GM12878 (cell line): ENCODE measurements at regions not wholly inside any gene's neighbourhood (a gene's known extent, or its start where the extent isn't known, plus 50 kb on each side); places are given as distances from the start of the nearest gene placed in this dataset.

ENCODE experiments used
- ATAC-seq: fragments of 200-7000 bp; cut with Tn5 transposase; 3 replicates; pipeline ENCODE4 v1.9.1; 2020; ENCODE audit warnings: mild to moderate bottlenecking, moderate library complexity
- BruUV-seq: library from RNA; stranded (reverse); fragments of 400-500 nt; replicated peaks from 2 replicates; lab custom pipeline; 2021; lab: Mats Ljungman, UMichigan
- CTCF ChIA-PET: fragments of 300-600 bp; sonication (Branson Sonifier 250); formaldehyde crosslinking; extraction: SDS; loops from one replicate; lab custom pipeline; 2021; ENCODE audit warnings: inconsistent platforms; lab: Yijun Ruan, JAX
- POLR2A ChIA-PET: fragments of 350-600 bp; formaldehyde crosslinking; extraction: SDS; loops from one replicate; lab custom pipeline; 2021; ENCODE audit warnings: inconsistent platforms; lab: Charles Lee
- RAD21 ChIA-PET: fragments of 300-600 bp; sonication (Branson Sonifier 250); formaldehyde crosslinking; loops from one replicate; lab custom pipeline; 2023; ENCODE audit warnings: antibody characterized with exemption; ENCODE audit not compliant: unreplicated experiment; lab: Charles Lee
- SMC1A ChIA-PET: fragments of 300-600 bp; sonication (Branson Sonifier 250); formaldehyde crosslinking; loops from one replicate; lab custom pipeline; 2023; ENCODE audit not compliant: unreplicated experiment, uncharacterized antibody; lab: Charles Lee
- DNase-seq: peaks from one replicate; pipeline ENCODE4 v3.0.0-alpha.2; 2011; ENCODE audit warnings: low read depth, low spot score
- FAIRE-seq: peaks from 3 replicates; lab custom pipeline; 2011; peaks lifted over from hg19 to GRCh38; lab: Jason Lieb, UNC
- H2AFZ ChIP-seq: 2 replicates; pipeline ENCODE4 v1.6.0; 2011; ENCODE audit warnings: low read depth, low read length, control low read depth; ENCODE audit not compliant: control insufficient read depth
- H3K27ac ChIP-seq: 2 replicates; pipeline ENCODE4 v1.5.1; 2011; ENCODE audit warnings: control low read depth; ENCODE audit not compliant: control insufficient read depth, insufficient read depth
- H3K27me3 ChIP-seq, 2 experiments: replicated peaks in 1 of 2; 2 replicates each; pipeline versions ENCODE4 v1.6.0 to v1.6.1; 2011; ENCODE audit warnings: low read length in 1 of 2; ENCODE audit not compliant: control insufficient read depth in 2 of 2, insufficient read depth in 2 of 2
- H3K36me3 ChIP-seq, 2 experiments: 2 replicates each; pipeline ENCODE4 v1.5.1; 2011; ENCODE audit warnings: low read length in 1 of 2; ENCODE audit not compliant: control insufficient read depth in 2 of 2, insufficient read depth in 2 of 2
- H3K4me1 ChIP-seq: 2 replicates; pipeline ENCODE4 v1.6.1; 2011; ENCODE audit warnings: mild to moderate bottlenecking, low read length, moderate library complexity, mixed read lengths; ENCODE audit not compliant: control insufficient read depth, insufficient read depth
- H3K4me2 ChIP-seq: 2 replicates; pipeline ENCODE4 v1.6.0; 2011; ENCODE audit warnings: control low read depth; ENCODE audit not compliant: control insufficient read depth, insufficient read depth
- H3K4me3 ChIP-seq: fragments of 200-600 bp; sonication (generic); 2 replicates; pipeline ENCODE4 v1.5.1; 2016
- H3K79me2 ChIP-seq: 2 replicates; pipeline ENCODE4 v1.6.0; 2011; ENCODE audit warnings: low read length; ENCODE audit not compliant: control insufficient read depth, insufficient read depth
- H3K9ac ChIP-seq: 2 replicates; pipeline ENCODE4 v1.8.0; 2011; ENCODE audit warnings: low read length, control low read depth, mixed read lengths; ENCODE audit not compliant: control insufficient read depth, insufficient read depth
- H3K9me3 ChIP-seq: replicated peaks from 3 replicates; pipeline ENCODE4 v1.5.1; 2011; ENCODE audit warnings: mild to moderate bottlenecking, low read length; ENCODE audit not compliant: control insufficient read depth, insufficient read depth
- H4K20me1 ChIP-seq: 2 replicates; pipeline ENCODE4 v1.6.0; 2011; ENCODE audit not compliant: control insufficient read depth, insufficient read depth
- BHLHE40 ChIP-seq, 2 experiments: fragments of 450-650 bp in 1 of 2; IDR thresholded peaks; 2 replicates each; pipeline ENCODE4 v1.6.1; 2011 to 2017; ENCODE audit warnings: low read depth in 2 of 2, borderline replicate concordance in 1 of 2, improper control_type of control experiment in 1 of 2, low read length in 1 of 2, mild to moderate bottlenecking in 1 of 2
- BMI1 ChIP-seq: fragments of 450-650 bp; IDR thresholded peaks from 2 replicates; pipeline ENCODE4 v1.6.1; 2016; ENCODE audit warnings: mild to moderate bottlenecking, moderate library complexity, borderline replicate concordance
- GABPA ChIP-seq: IDR thresholded peaks from 2 replicates; pipeline ENCODE4 v1.6.1; 2014; ENCODE audit warnings: antibody characterized with exemption, low read depth, mild to moderate bottlenecking, inconsistent platforms
- HCFC1 ChIP-seq: fragments of 150-350 bp; IDR thresholded peaks from 2 replicates; pipeline ENCODE4 v1.6.1; 2014; ENCODE audit warnings: low read length
- HDGF ChIP-seq: fragments of 450-650 bp; IDR thresholded peaks from 2 replicates; pipeline ENCODE4 v1.6.1; 2016; ENCODE audit warnings: antibody characterized with exemption
- IRF4 ChIP-seq: IDR thresholded peaks from 2 replicates; pipeline ENCODE4 v1.6.1; 2011; ENCODE audit warnings: low read depth, low read length
- LARP7 ChIP-seq: fragments of 450-650 bp; IDR thresholded peaks from 2 replicates; pipeline ENCODE4 v1.6.1; 2017; ENCODE audit warnings: mild to moderate bottlenecking
- NFXL1 ChIP-seq: fragments of 450-650 bp; IDR thresholded peaks from 2 replicates; pipeline ENCODE4 v1.6.1; 2017; ENCODE audit warnings: antibody characterized with exemption, mild to moderate bottlenecking, borderline replicate concordance
- RELA ChIP-seq: fragments of 450-650 bp; IDR thresholded peaks from 2 replicates; pipeline ENCODE4 v1.8.0; 2014; ENCODE audit warnings: borderline replicate concordance; ENCODE audit not compliant: partially characterized antibody
- TCF7 ChIP-seq: IDR thresholded peaks from 2 replicates; pipeline ENCODE4 v1.6.1; 2014; ENCODE audit warnings: antibody characterized with exemption, borderline replicate concordance
- WGBS: methylation state at CpG from one replicate; pipeline ENCODE4 v1.1.6; 2016; ENCODE audit warnings: low lambda C conversion rate; ENCODE audit not compliant: insufficient replicate concordance, insufficient coverage; ENCODE audit errors: missing lambda C conversion rate; 5-methylcytosine and 5-hydroxymethylcytosine counted together
- in situ Hi-C: fragments of 300-500 bp; cut with MboI; formaldehyde crosslinking; loops from 9 replicates; pipeline ENCODE4 v1.14.3; 2018; ENCODE audit warnings: mixed read lengths
- intact Hi-C: fragments of 100-400 bp; cut with micrococcal nuclease; formaldehyde crosslinking; loops from one replicate; pipeline ENCODE4 v1.14.2; 2022; ENCODE audit not compliant: unreplicated experiment
- TF ChIP-seq, protein P1 (sequence below): IDR thresholded peaks from 2 replicates; pipeline ENCODE4 v1.6.1; 2011; ENCODE audit warnings: low read depth, low read length, improper control_type of control experiment, borderline replicate concordance
- TF ChIP-seq, protein P2 (sequence below): fragments of 450-650 bp; IDR thresholded peaks from 2 replicates; pipeline ENCODE4 v1.6.1; 2018; ENCODE audit warnings: mild to moderate bottlenecking, low read depth, moderate library complexity; ENCODE audit not compliant: partially characterized antibody
- TF ChIP-seq, protein P3 (sequence below): IDR thresholded peaks from 2 replicates; pipeline ENCODE4 v1.6.1; 2012; ENCODE audit warnings: low read length, inconsistent platforms

DNA sequence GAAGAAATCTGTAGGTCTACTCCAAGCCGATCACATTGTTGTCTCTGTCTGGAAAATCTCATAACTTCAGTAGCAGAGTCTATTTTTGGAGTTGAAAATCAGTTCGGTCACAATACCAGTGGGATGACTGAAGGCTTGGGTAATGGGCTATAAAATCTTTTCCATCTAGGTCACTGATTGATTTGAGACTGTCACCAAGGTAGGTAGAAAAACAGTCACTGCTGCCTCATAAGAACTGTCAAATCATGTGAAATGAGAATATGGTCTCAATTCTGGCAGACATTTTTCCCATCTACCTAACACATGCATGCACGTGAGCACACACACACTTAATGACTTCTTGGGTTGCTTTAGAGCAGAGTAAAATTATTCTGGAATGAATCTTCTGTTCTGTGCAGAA lies 1162.8 kb upstream of the CITED2 start:
- H3K9me3 ChIP-seq = no peaks in the 10 kb centered on the region; the same call in 2 of the 3 replicates
- H2AFZ ChIP-seq = no peak overlapping the region
- DNase-seq (no peak), FAIRE-seq (no peak), ATAC-seq (no peak)
- ChIA-PET RAD21 (interaction anchor here (0.7 to 2.0 kb wide), 2 partner anchors 51 to 485 kb away, joined by 3 to 4 read pairs; no protein-coding TSS in a partner anchor), POLR2A (no interaction called here), CTCF (interaction anchor here (2.5 kb wide), 1 partner anchor 8 kb away, joined by 13 read pairs; no protein-coding TSS in a partner anchor), SMC1A (interaction anchor here (0.7 to 2.3 kb wide), 4 partner anchors 8 to 485 kb away, joined by 3 to 10 read pairs (median 4); no protein-coding TSS in a partner anchor)
- H3K4me1 ChIP-seq = no peaks in the 10 kb centered on the region
- no peak overlapping the region for H3K9ac ChIP-seq
- intact Hi-C loops = no loop called here
- H3K36me3 ChIP-seq = no peaks in the 10 kb centered on the region
- H4K20me1 ChIP-seq = no peaks in the 10 kb centered on the region
- TF ChIP-seq RELA = no peak
- TF ChIP-seq BHLHE40 (IDR thresholded peaks at IDR 0.05; ENCODE audit: borderline replicate concordance in 1 of 2, low read depth in 2 of 2, low read length in 1 of 2) = 0 out of 4 replicates have a peak, but pooled peaks of 1 of the 2 experiments have one; percentile 19
- TF ChIP-seq BMI1 = no peak
- BruUV-seq = no TSS peak
- no peaks in the 10 kb centered on the region for H3K79me2 ChIP-seq
- no peaks in the 10 kb centered on the region for H3K27me3 ChIP-seq
- no peak overlapping the region for H3K4me2 ChIP-seq
- WGBS = 40% methylated on average over 3 of the region's 3 CpGs
- in situ Hi-C loops = no loop called here
- no peak overlapping the region for H3K4me3 ChIP-seq
- no peak overlapping the region for H3K27ac ChIP-seq

DNA sequence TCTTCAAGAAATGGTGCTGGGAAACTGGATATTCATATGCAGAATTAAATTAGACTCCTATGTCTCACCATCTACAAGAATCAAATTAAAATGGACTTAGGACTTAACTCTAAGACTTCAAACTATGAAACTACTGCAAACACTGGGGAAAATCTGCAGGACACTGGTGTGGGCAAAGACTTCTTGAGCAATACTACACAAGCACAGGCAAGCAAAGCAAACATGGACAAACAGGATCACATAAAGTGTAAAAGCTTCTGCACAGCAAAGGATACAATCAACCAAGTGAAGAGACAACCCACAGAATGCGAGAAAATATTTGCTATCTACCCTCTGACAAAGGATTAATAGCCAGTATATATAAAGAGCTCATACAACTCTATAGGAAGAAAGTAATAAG lies 1161.1 kb upstream of the CITED2 start:
- H3K27ac ChIP-seq = no peak overlapping the region
- H3K27me3 ChIP-seq = no peaks in the 10 kb centered on the region
- BruUV-seq = no TSS peak
- ATAC-seq (no peak), DNase-seq (no peak), FAIRE-seq (no peak)
- RAD21 ChIA-PET = no interaction called here
- H3K36me3 ChIP-seq = no peaks in the 10 kb centered on the region
- intact Hi-C loops = no loop called here
- H3K9me3 ChIP-seq = no peaks in the 10 kb centered on the region; the same call in 2 of the 3 replicates
- CTCF ChIA-PET = interaction anchor here (0.5 kb wide), 1 partner anchor 254 kb away, joined by 3 read pairs; no protein-coding TSS in a partner anchor
- POLR2A ChIA-PET = no interaction called here
- 18% methylated on average over 1 of the region's 1 CpG for WGBS
- H3K79me2 ChIP-seq = no peaks in the 10 kb centered on the region
- no peak overlapping the region for H3K4me3 ChIP-seq
- SMC1A ChIA-PET = interaction anchor here (1.1 kb wide), 1 partner anchor 223 kb away, joined by 3 read pairs; no protein-coding TSS in a partner anchor
- in situ Hi-C loops = no loop called here
- H4K20me1 ChIP-seq = no peaks in the 10 kb centered on the region
- no peaks in the 10 kb centered on the region for H3K4me1 ChIP-seq
- no peak overlapping the region for H3K4me2 ChIP-seq
- H2AFZ ChIP-seq = no peak overlapping the region
- H3K9ac ChIP-seq = no peak overlapping the region
- TF ChIP-seq, protein P1, sequence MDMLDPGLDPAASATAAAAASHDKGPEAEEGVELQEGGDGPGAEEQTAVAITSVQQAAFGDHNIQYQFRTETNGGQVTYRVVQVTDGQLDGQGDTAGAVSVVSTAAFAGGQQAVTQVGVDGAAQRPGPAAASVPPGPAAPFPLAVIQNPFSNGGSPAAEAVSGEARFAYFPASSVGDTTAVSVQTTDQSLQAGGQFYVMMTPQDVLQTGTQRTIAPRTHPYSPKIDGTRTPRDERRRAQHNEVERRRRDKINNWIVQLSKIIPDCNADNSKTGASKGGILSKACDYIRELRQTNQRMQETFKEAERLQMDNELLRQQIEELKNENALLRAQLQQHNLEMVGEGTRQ = no peak
- TF ChIP-seq, protein P2, sequence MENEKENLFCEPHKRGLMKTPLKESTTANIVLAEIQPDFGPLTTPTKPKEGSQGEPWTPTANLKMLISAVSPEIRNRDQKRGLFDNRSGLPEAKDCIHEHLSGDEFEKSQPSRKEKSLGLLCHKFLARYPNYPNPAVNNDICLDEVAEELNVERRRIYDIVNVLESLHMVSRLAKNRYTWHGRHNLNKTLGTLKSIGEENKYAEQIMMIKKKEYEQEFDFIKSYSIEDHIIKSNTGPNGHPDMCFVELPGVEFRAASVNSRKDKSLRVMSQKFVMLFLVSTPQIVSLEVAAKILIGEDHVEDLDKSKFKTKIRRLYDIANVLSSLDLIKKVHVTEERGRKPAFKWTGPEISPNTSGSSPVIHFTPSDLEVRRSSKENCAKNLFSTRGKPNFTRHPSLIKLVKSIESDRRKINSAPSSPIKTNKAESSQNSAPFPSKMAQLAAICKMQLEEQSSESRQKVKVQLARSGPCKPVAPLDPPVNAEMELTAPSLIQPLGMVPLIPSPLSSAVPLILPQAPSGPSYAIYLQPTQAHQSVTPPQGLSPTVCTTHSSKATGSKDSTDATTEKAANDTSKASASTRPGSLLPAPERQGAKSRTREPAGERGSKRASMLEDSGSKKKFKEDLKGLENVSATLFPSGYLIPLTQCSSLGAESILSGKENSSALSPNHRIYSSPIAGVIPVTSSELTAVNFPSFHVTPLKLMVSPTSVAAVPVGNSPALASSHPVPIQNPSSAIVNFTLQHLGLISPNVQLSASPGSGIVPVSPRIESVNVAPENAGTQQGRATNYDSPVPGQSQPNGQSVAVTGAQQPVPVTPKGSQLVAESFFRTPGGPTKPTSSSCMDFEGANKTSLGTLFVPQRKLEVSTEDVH = no peak
- TF ChIP-seq LARP7 (no peak), NFXL1 (no peak), GABPA (no peak), BMI1 (no peak), HCFC1 (no peak), IRF4 (no peak), TCF7 (no peak), HDGF (no peak)
- TF ChIP-seq, protein P3, sequence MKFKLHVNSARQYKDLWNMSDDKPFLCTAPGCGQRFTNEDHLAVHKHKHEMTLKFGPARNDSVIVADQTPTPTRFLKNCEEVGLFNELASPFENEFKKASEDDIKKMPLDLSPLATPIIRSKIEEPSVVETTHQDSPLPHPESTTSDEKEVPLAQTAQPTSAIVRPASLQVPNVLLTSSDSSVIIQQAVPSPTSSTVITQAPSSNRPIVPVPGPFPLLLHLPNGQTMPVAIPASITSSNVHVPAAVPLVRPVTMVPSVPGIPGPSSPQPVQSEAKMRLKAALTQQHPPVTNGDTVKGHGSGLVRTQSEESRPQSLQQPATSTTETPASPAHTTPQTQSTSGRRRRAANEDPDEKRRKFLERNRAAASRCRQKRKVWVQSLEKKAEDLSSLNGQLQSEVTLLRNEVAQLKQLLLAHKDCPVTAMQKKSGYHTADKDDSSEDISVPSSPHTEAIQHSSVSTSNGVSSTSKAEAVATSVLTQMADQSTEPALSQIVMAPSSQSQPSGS = no peak
